ENCODE measurements at regions not wholly inside any gene's neighbourhood (a gene's known extent, or its start where the extent isn't known, plus 50 kb on each side); places are given as distances from the start of the nearest gene placed in this dataset.

DNA sequence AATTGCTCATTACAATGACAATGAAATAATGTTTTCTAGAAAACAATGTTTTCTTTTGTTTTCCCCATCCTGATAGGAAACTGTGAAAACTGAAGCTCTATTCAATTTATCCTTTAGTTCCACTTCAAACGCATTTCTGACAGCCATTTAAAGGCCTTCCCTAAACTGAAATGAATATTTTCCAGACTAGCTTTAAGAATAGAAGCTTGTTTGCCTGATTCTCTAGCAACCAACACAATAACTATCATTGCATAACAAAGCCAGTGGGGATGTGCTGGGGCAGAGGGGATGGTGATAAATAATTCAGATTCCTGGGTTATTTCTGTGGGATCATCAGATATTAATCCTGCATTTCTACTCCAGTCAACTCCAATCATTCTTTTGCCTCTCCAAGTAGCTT, 427.1 kb downstream of the RND3 start:
- TF ChIP-seq, protein P1, sequence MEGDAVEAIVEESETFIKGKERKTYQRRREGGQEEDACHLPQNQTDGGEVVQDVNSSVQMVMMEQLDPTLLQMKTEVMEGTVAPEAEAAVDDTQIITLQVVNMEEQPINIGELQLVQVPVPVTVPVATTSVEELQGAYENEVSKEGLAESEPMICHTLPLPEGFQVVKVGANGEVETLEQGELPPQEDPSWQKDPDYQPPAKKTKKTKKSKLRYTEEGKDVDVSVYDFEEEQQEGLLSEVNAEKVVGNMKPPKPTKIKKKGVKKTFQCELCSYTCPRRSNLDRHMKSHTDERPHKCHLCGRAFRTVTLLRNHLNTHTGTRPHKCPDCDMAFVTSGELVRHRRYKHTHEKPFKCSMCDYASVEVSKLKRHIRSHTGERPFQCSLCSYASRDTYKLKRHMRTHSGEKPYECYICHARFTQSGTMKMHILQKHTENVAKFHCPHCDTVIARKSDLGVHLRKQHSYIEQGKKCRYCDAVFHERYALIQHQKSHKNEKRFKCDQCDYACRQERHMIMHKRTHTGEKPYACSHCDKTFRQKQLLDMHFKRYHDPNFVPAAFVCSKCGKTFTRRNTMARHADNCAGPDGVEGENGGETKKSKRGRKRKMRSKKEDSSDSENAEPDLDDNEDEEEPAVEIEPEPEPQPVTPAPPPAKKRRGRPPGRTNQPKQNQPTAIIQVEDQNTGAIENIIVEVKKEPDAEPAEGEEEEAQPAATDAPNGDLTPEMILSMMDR (IDR thresholded peaks at IDR 0.05 in 8 of 11, conservative IDR thresholded peaks at IDR 0.05 in 3 of 11): no peak
- no peak for TF ChIP-seq POLR2A (IDR thresholded peaks at IDR 0.05)

Data from spleen (tissue), 7 donors.